ENCODE measurements at regions not wholly inside any gene's neighbourhood (a gene's known extent, or its start where the extent isn't known, plus 50 kb on each side); places are given as distances from the start of the nearest gene placed in this dataset.

DNA sequence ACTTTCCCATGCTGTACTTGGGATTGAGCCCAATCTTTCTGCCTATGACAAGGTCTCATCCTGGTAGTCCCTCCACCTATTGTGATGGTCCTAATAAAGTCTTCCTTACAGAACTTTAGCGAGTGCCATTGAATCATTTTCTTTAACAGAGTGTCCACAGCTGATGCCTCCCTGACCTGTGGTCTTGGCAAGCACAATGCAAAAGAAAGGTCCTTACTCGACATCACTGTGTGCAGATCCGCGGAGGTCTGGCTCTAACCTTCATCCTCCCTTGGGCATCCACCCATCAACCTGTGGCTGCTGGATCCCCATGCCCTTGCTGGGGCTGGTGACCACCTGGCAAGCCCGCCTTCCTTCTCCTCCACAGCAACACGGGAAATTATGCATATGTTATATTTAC, 1203.9 kb downstream of the TBC1D22A start:
- TF ChIP-seq, protein P1, sequence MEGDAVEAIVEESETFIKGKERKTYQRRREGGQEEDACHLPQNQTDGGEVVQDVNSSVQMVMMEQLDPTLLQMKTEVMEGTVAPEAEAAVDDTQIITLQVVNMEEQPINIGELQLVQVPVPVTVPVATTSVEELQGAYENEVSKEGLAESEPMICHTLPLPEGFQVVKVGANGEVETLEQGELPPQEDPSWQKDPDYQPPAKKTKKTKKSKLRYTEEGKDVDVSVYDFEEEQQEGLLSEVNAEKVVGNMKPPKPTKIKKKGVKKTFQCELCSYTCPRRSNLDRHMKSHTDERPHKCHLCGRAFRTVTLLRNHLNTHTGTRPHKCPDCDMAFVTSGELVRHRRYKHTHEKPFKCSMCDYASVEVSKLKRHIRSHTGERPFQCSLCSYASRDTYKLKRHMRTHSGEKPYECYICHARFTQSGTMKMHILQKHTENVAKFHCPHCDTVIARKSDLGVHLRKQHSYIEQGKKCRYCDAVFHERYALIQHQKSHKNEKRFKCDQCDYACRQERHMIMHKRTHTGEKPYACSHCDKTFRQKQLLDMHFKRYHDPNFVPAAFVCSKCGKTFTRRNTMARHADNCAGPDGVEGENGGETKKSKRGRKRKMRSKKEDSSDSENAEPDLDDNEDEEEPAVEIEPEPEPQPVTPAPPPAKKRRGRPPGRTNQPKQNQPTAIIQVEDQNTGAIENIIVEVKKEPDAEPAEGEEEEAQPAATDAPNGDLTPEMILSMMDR (IDR thresholded peaks at IDR 0.05; ENCODE audit: insufficient read depth, low read length) = no peak
- TF ChIP-seq POLR2AphosphoS5 (IDR thresholded peaks at IDR 0.05; ENCODE audit: low read depth) = no peak
- TF ChIP-seq SPI1 (IDR thresholded peaks at IDR 0.05; ENCODE audit: borderline replicate concordance, low read depth) = no peak

All from HL-60 (cell line).